IMR-90 (cell line): ENCODE measurements at regions not wholly inside any gene's neighbourhood (a gene's known extent, or its start where the extent isn't known, plus 50 kb on each side); places are given as distances from the start of the nearest gene placed in this dataset.
A peak's percentile ranks its signal among the peaks of the same experiment; 100 is the strongest.

Experiments used
- ATAC-seq: fragments of 200-7000 bp; cut with Tn5 transposase; 2 replicates; pipeline ENCODE4 v1.9.1; 2020; ENCODE audit warnings: low read depth, mild to moderate bottlenecking, moderate library complexity
- BruUV-seq: library from RNA; stranded (reverse); fragments of 400-500 nt; replicated peaks from 2 replicates; lab custom pipeline; 2021; lab: Mats Ljungman, UMichigan
- CTCF ChIA-PET: fragments of 300-600 bp; formaldehyde crosslinking; extraction: SDS; loops from one replicate; lab custom pipeline; 2021; ENCODE audit warnings: antibody characterized with exemption; lab: Yijun Ruan, JAX
- POLR2A ChIA-PET: fragments of 300-600 bp; sonication (Branson Sonifier 250); formaldehyde crosslinking; loops from one replicate; lab custom pipeline; 2022; ENCODE audit warnings: antibody characterized with exemption; ENCODE audit not compliant: unreplicated experiment; lab: Charles Lee
- DNase-seq: peaks from one replicate; pipeline ENCODE4 v3.0.0; 2013
- H2AFZ ChIP-seq: replicated peaks from 2 replicates; pipeline ENCODE3; 2013; ENCODE audit warnings: low read length, mild to moderate bottlenecking; ENCODE audit not compliant: poor library complexity
- H2AK5ac ChIP-seq: 2 replicates; pipeline ENCODE4 v1.6.1; 2013; ENCODE audit warnings: low read depth, low read length, inconsistent platforms
- H2AK9ac ChIP-seq: replicated peaks from 2 replicates; pipeline ENCODE3; 2013; ENCODE audit warnings: mild to moderate bottlenecking, low read depth, low read length, moderate library complexity; ENCODE audit not compliant: poor library complexity
- H2BK120ac ChIP-seq: 2 replicates; pipeline ENCODE4 v1.6.1; 2013; ENCODE audit warnings: low read depth, low read length, inconsistent platforms
- H2BK15ac ChIP-seq: 3 replicates; pipeline ENCODE4 v1.6.1; 2013; ENCODE audit warnings: low read depth, low read length, inconsistent platforms
- H2BK20ac ChIP-seq: 2 replicates; pipeline ENCODE4 v1.6.1; 2013; ENCODE audit warnings: low read depth, mild to moderate bottlenecking, inconsistent platforms, low read length, moderate library complexity
- H2BK5ac ChIP-seq: 2 replicates; pipeline ENCODE4 v1.6.1; 2013; ENCODE audit warnings: mild to moderate bottlenecking, low read depth, low read length, inconsistent platforms; ENCODE audit not compliant: poor library complexity, severe bottlenecking
- H3K14ac ChIP-seq: replicated peaks from 2 replicates; pipeline ENCODE4 v1.6.1; 2013; ENCODE audit warnings: low read depth, low read length, inconsistent platforms
- H3K18ac ChIP-seq: 2 replicates; pipeline ENCODE4 v1.6.1; 2013; ENCODE audit warnings: low read depth, low read length, control low read depth
- H3K23ac ChIP-seq: 2 replicates; pipeline ENCODE4 v1.6.1; 2013; ENCODE audit warnings: low read depth, low read length, inconsistent platforms
- H3K27ac ChIP-seq: 2 replicates; pipeline ENCODE4 v1.5.1; 2013; ENCODE audit warnings: mild to moderate bottlenecking, control low read depth, low read length; ENCODE audit not compliant: insufficient read depth
- H3K27me3 ChIP-seq: 2 replicates; pipeline ENCODE4 v1.6.1; 2013; ENCODE audit warnings: low read length; ENCODE audit not compliant: control insufficient read depth, insufficient read depth
- H3K36me3 ChIP-seq: 2 replicates; pipeline ENCODE4 v1.6.1; 2013; ENCODE audit warnings: low read length, mixed read lengths; ENCODE audit not compliant: control insufficient read depth, insufficient read depth
- H3K4ac ChIP-seq: 2 replicates; pipeline ENCODE4 v1.6.1; 2013; ENCODE audit warnings: low read depth, low read length, inconsistent platforms
- H3K4me1 ChIP-seq: 2 replicates; pipeline ENCODE4 v1.6.1; 2013; ENCODE audit warnings: low read length, mixed read lengths; ENCODE audit not compliant: control insufficient read depth, insufficient read depth
- H3K4me2 ChIP-seq: 2 replicates; pipeline ENCODE4 v1.6.1; 2013; ENCODE audit warnings: low read depth, mild to moderate bottlenecking, control low read depth, low read length, moderate library complexity
- H3K4me3 ChIP-seq: 2 replicates; pipeline ENCODE4 v1.5.1; 2013; ENCODE audit warnings: low read depth, mild to moderate bottlenecking, control low read depth, low read length, moderate library complexity; ENCODE audit not compliant: insufficient read depth
- H3K56ac ChIP-seq: 2 replicates; pipeline ENCODE4 v1.6.1; 2013; ENCODE audit warnings: low read length, inconsistent platforms; ENCODE audit not compliant: insufficient read depth; ENCODE audit errors: extremely low read depth
- H3K79me1 ChIP-seq, 2 experiments: 2 replicates each; pipeline ENCODE4 v1.6.1; 2013; ENCODE audit warnings: low read length in 2 of 2, inconsistent platforms in 1 of 2, low read depth in 1 of 2
- H3K9ac ChIP-seq: 2 replicates; pipeline ENCODE4 v1.6.1; 2013; ENCODE audit warnings: low read depth, low read length, control low read depth
- H3K9me1 ChIP-seq: 2 replicates; pipeline ENCODE4 v1.6.1; 2013; ENCODE audit warnings: low read length, inconsistent platforms; ENCODE audit not compliant: insufficient read depth
- H3K9me3 ChIP-seq: 2 replicates; pipeline ENCODE4 v1.6.1; 2013; ENCODE audit warnings: low read length; ENCODE audit not compliant: control insufficient read depth, insufficient read depth
- H4K20me1 ChIP-seq: 2 replicates; pipeline ENCODE4 v1.6.1; 2013; ENCODE audit warnings: low read length, inconsistent platforms; ENCODE audit not compliant: insufficient read depth
- H4K5ac ChIP-seq: 2 replicates; pipeline ENCODE4 v1.6.1; 2013; ENCODE audit warnings: mild to moderate bottlenecking, low read depth, low read length, control low read depth
- H4K8ac ChIP-seq, 2 experiments: 2 replicates each; pipeline ENCODE4 v1.6.1; 2013; ENCODE audit warnings: low read depth in 2 of 2, low read length in 2 of 2, control low read depth in 1 of 2, inconsistent platforms in 1 of 2
- H4K91ac ChIP-seq: 2 replicates; pipeline ENCODE4 v1.6.1; 2013; ENCODE audit warnings: low read depth, low read length, inconsistent platforms; ENCODE audit not compliant: insufficient read depth
- CEBPB ChIP-seq: IDR thresholded peaks from 2 replicates; pipeline ENCODE4 v1.6.1; 2012; ENCODE audit warnings: low read depth, low read length, improper control_type of control experiment
- CHD1 ChIP-seq: IDR thresholded peaks from 2 replicates; pipeline ENCODE4 v1.6.1; 2012; ENCODE audit warnings: low read depth, low read length, improper control_type of control experiment
- MAFK ChIP-seq: IDR thresholded peaks from 2 replicates; pipeline ENCODE4 v1.6.1; 2012; ENCODE audit warnings: low read depth, low read length, improper control_type of control experiment
- MAZ ChIP-seq: IDR thresholded peaks from 2 replicates; pipeline ENCODE4 v1.6.1; 2012; ENCODE audit warnings: low read depth, mild to moderate bottlenecking, low read length, improper control_type of control experiment, moderate library complexity, borderline replicate concordance
- MXI1 ChIP-seq: IDR thresholded peaks from 2 replicates; pipeline ENCODE4 v1.6.1; 2012; ENCODE audit warnings: low read depth, mild to moderate bottlenecking, low read length, moderate library complexity, borderline replicate concordance
- POLR2A ChIP-seq: IDR thresholded peaks from 2 replicates; pipeline ENCODE4 v1.6.1; 2012; ENCODE audit warnings: mild to moderate bottlenecking, low read depth, low read length
- RAD21 ChIP-seq: IDR thresholded peaks from 2 replicates; pipeline ENCODE4 v1.6.1; 2012; ENCODE audit warnings: low read length, improper control_type of control experiment
- RFX5 ChIP-seq: IDR thresholded peaks from 2 replicates; pipeline ENCODE4 v1.8.0; 2012; ENCODE audit warnings: low read depth, mild to moderate bottlenecking, low read length, moderate library complexity
- SMC3 ChIP-seq: fragments of 150-350 bp; IDR thresholded peaks from 2 replicates; pipeline ENCODE4 v1.6.1; 2016; ENCODE audit warnings: low read depth, mild to moderate bottlenecking, antibody characterized with exemption, low read length, moderate library complexity
- WGBS, 2 experiments: methylation state at CpG; one replicate each; pipeline versions ENCODE4 v1.1.5 to v1.1.7; 2013; ENCODE audit warnings: missing lambda C conversion rate in 2 of 2; ENCODE audit not compliant: insufficient read length in 1 of 2; ENCODE audit errors: extremely low coverage in 2 of 2; 5-methylcytosine and 5-hydroxymethylcytosine counted together
- dilution Hi-C: fragments of 300-500 bp; cut with HindIII; formaldehyde crosslinking; loops from one replicate; pipeline ENCODE4 v1.14.3; 2018; ENCODE audit warnings: low sequenced_read_pairs; ENCODE audit not compliant: unreplicated experiment
- in situ Hi-C: fragments of 300-500 bp; cut with MboI; formaldehyde crosslinking; loops from 3 replicates; pipeline ENCODE4 v1.14.3; 2019; ENCODE audit warnings: low sequenced_read_pairs, inconsistent platforms, mixed read lengths
- intact Hi-C: fragments of 100-400 bp; cut with micrococcal nuclease; formaldehyde crosslinking; loops from 2 replicates; pipeline ENCODE4 v1.10.0; 2022
- TF ChIP-seq, protein P1 (sequence below): fragments of 150-350 bp; IDR thresholded peaks from 2 replicates; pipeline ENCODE4 v1.6.1; 2016; ENCODE audit warnings: low read depth, mild to moderate bottlenecking, low read length, moderate library complexity, borderline replicate concordance
- TF ChIP-seq, protein P2 (sequence below): fragments of 150-350 bp; IDR thresholded peaks from 2 replicates; pipeline ENCODE4 v1.6.1; 2017; ENCODE audit warnings: mild to moderate bottlenecking, antibody characterized with exemption, low read length, low read depth
- TF ChIP-seq, protein P3 (sequence below): conservative IDR thresholded peaks from 2 replicates; pipeline ENCODE4 v1.5.1; 2012; ENCODE audit warnings: mild to moderate bottlenecking, low read depth, low read length, improper control_type of control experiment

DNA sequence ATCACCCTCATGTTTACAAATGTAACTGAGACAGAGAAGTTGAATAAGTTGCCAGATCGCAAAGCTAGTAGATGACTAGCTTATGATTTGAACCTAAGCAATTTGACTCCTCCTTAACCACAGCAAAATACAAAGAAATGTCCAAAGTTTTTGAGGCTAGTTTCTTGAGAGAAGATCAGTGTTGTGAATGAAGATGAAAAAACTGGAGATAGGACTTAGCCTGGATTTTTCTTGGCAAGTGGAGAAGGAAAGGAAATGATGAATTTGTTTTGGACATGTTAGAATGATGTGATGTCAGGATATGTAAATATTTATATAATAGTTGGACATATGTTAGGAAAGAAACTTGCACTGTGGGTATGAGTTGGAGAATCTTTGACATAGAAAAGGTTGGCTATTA, 149.8 kb downstream of the LSMEM1 start:
- Histone ChIP-seq H3K9me3 (no peaks in the 10 kb centered on the region), H2AFZ (no peak overlapping the region), H4K91ac (no peak overlapping the region), H3K4me2 (no peak overlapping the region; the same call in 1 of the 2 replicates), H3K4me3 (no peak overlapping the region), H2BK20ac (no peak overlapping the region), H3K23ac (no peak overlapping the region), H3K56ac (no peak overlapping the region), H3K4me1 (no peaks in the 10 kb centered on the region), H2BK120ac (no peak overlapping the region), H3K27ac (no peak overlapping the region), H2BK15ac (no peak overlapping the region), H3K9ac (no peak overlapping the region), H2AK5ac (no peak overlapping the region), H3K9me1 (no peaks in the 10 kb centered on the region), H3K79me1 (no peaks in the 10 kb centered on the region), H3K36me3 (no peaks in the 10 kb centered on the region), H3K27me3 (no peaks in the 10 kb centered on the region), H4K5ac (no peak overlapping the region), H4K20me1 (no peaks in the 10 kb centered on the region; the same call in 1 of the 2 replicates), H2BK5ac (no peak overlapping the region), H4K8ac (no peak overlapping the region), H2AK9ac (no peak overlapping the region), H3K4ac (no peak overlapping the region), H3K14ac (no peak overlapping the region), H3K18ac (no peak overlapping the region)
- ATAC-seq: peak; percentile 62
- WGBS, 2 experiments: no CpG with 5 or more reads among the region's 1 CpG
- intact Hi-C loops: no loop called here
- peak; percentile 27 for DNase-seq
- dilution Hi-C loops: no loop called here
- CTCF ChIA-PET: no interaction called here
- TF ChIP-seq SMC3: no peak
- TF ChIP-seq RFX5: no peak
- no peak for TF ChIP-seq CEBPB
- TF ChIP-seq, protein P1, sequence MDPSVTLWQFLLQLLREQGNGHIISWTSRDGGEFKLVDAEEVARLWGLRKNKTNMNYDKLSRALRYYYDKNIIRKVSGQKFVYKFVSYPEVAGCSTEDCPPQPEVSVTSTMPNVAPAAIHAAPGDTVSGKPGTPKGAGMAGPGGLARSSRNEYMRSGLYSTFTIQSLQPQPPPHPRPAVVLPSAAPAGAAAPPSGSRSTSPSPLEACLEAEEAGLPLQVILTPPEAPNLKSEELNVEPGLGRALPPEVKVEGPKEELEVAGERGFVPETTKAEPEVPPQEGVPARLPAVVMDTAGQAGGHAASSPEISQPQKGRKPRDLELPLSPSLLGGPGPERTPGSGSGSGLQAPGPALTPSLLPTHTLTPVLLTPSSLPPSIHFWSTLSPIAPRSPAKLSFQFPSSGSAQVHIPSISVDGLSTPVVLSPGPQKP: no peak
- no peak for TF ChIP-seq MXI1
- TF ChIP-seq MAFK: no peak
- TF ChIP-seq CHD1: no peak
- TF ChIP-seq, protein P2, sequence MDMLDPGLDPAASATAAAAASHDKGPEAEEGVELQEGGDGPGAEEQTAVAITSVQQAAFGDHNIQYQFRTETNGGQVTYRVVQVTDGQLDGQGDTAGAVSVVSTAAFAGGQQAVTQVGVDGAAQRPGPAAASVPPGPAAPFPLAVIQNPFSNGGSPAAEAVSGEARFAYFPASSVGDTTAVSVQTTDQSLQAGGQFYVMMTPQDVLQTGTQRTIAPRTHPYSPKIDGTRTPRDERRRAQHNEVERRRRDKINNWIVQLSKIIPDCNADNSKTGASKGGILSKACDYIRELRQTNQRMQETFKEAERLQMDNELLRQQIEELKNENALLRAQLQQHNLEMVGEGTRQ: no peak
- TF ChIP-seq RAD21: no peak
- no peak for TF ChIP-seq POLR2A
- TF ChIP-seq, protein P3, sequence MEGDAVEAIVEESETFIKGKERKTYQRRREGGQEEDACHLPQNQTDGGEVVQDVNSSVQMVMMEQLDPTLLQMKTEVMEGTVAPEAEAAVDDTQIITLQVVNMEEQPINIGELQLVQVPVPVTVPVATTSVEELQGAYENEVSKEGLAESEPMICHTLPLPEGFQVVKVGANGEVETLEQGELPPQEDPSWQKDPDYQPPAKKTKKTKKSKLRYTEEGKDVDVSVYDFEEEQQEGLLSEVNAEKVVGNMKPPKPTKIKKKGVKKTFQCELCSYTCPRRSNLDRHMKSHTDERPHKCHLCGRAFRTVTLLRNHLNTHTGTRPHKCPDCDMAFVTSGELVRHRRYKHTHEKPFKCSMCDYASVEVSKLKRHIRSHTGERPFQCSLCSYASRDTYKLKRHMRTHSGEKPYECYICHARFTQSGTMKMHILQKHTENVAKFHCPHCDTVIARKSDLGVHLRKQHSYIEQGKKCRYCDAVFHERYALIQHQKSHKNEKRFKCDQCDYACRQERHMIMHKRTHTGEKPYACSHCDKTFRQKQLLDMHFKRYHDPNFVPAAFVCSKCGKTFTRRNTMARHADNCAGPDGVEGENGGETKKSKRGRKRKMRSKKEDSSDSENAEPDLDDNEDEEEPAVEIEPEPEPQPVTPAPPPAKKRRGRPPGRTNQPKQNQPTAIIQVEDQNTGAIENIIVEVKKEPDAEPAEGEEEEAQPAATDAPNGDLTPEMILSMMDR: no peak
- TF ChIP-seq MAZ: no peak
- in situ Hi-C loops: no loop called here
- POLR2A ChIA-PET: no interaction called here
- no TSS peak for BruUV-seq
